Activated CD8-positive, alpha-beta T cell treated with anti-CD3 and anti-CD28 coated beads, Interleukin-2, amount 10 ng/mL, durations not matched to agents 7 days and 5 days (primary cell): ENCODE measurements at regions not wholly inside any gene's neighbourhood (a gene's known extent, or its start where the extent isn't known, plus 50 kb on each side); places are given as distances from the start of the nearest gene placed in this dataset.
A peak's percentile ranks its signal among the peaks of the same experiment; 100 is the strongest.

ENCODE experiments used
- ATAC-seq: fragments of 150-1000 bp; cut with Tn5 transposase; one replicate; pipeline ENCODE4 v1.10.0; 2021; ENCODE audit warnings: moderate library complexity
- CTCF ChIA-PET: fragments of 350-600 bp; sonication (Branson Sonifier 250); formaldehyde crosslinking; loops from one replicate; lab custom pipeline; 2021; ENCODE audit warnings: antibody characterized with exemption; lab: Charles Lee
- POLR2A ChIA-PET: fragments of 350-600 bp; sonication (Branson Sonifier 250); formaldehyde crosslinking; loops from one replicate; lab custom pipeline; 2021; ENCODE audit warnings: antibody characterized with exemption; lab: Charles Lee
- DNase-seq: peaks from one replicate; pipeline ENCODE4 v3.0.0-alpha.2; 2020
- H3K27ac Mint-ChIP-seq: one replicate; pipeline ENCODE4 v1.8.0; 2021; ENCODE audit warnings: mild to moderate bottlenecking, mixed read lengths
- H3K27me3 Mint-ChIP-seq: one replicate; pipeline ENCODE4 v1.8.0; 2021; ENCODE audit warnings: low read depth, mixed read lengths
- H3K36me3 Mint-ChIP-seq: one replicate; pipeline ENCODE4 v1.8.0; 2021; ENCODE audit warnings: low read depth, mixed read lengths
- H3K4me1 Mint-ChIP-seq: one replicate; pipeline ENCODE4 v1.8.0; 2021; ENCODE audit warnings: low read depth, mixed read lengths
- H3K4me3 Mint-ChIP-seq: one replicate; pipeline ENCODE4 v1.8.0; 2021; ENCODE audit warnings: mild to moderate bottlenecking, mixed read lengths
- H3K9me3 Mint-ChIP-seq: one replicate; pipeline ENCODE4 v1.8.0; 2022; ENCODE audit warnings: mixed read lengths; ENCODE audit not compliant: insufficient read depth

DNA sequence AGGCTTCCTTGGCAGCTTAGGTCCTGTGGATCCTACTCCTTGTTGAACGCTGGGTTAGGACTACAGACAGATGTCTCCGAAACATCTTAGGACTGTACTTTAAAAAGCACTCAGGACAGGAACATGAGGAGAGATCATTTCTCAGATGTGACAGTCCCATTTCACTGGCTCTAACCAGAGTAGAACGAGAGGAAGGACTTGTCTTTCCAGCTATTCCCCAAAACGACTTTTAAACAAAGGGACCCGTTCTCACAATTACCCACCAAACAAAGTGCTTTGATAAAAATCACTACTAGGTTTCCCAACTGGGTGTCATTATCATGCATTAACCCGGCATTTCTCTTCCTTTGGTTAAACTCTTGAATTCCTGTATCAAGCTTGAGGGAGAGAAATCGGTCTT, 84.7 kb upstream of the BARX2 start:
- POLR2A ChIA-PET, result no interaction called here
- CTCF ChIA-PET, result interaction anchor here (1.8 kb wide), 1 partner anchor 335 kb away, joined by 4 read pairs; no protein-coding TSS in a partner anchor
- H3K4me1 Mint-ChIP-seq, result no peaks in the 10 kb centered on the region

DNA sequence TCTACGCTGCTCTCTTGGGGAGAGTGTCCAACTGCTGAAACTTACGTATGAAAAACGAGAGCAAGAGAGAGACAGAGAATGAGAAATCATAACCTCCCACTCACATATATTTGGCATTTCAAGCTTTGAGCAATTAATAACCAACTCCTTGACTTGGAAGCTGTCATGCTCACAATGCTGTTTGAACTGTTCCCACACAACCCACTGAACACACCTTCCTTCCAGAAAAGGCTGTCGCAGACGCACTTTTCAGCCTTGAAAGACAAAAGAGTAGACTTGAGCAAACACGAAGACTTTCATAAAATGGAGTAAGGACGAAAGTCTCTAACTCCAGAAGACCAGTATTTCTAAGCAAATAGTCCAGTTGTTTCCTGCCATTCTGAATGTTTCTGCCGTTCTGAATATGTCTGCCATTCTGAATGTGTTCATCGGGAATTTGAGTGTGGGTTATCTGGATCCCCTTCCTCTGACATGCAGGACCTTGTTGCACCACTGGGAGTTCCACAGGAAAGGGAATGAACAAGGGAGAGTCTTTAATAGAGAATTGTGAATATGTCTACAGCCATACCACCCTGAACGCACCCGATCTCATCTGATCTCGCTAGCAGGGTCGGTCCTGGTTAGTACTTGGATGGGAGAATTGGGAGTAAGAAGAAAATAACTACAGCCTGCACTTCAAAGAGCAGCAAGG, 86.2 kb upstream of the BARX2 start:
- ATAC-seq (no peak), DNase-seq (no peak)
- H3K9me3 Mint-ChIP-seq, result no peaks in the 10 kb centered on the region
- H3K4me3 Mint-ChIP-seq, result no peak overlapping the region
- ChIA-PET CTCF (interaction anchor here (1.8 kb wide), 1 partner anchor 333 kb away, joined by 4 read pairs; no protein-coding TSS in a partner anchor), POLR2A (no interaction called here)
- H3K27me3 Mint-ChIP-seq, result peaks cover 13% of the 10 kb centered on the region
- no peaks in the 10 kb centered on the region for H3K4me1 Mint-ChIP-seq
- no peak overlapping the region for H3K27ac Mint-ChIP-seq
- H3K36me3 Mint-ChIP-seq, result no peaks in the 10 kb centered on the region

More for the DNA sequence above, 84.7 kb upstream of the BARX2 start:
- DNase-seq (no peak), ATAC-seq (no peak)
- Mint-ChIP-seq H3K27ac (no peak overlapping the region), H3K9me3 (no peaks in the 10 kb centered on the region), H3K36me3 (no peaks in the 10 kb centered on the region), H3K4me3 (no peak overlapping the region), H3K27me3 (peaks cover 13% of the 10 kb centered on the region)

DNA sequence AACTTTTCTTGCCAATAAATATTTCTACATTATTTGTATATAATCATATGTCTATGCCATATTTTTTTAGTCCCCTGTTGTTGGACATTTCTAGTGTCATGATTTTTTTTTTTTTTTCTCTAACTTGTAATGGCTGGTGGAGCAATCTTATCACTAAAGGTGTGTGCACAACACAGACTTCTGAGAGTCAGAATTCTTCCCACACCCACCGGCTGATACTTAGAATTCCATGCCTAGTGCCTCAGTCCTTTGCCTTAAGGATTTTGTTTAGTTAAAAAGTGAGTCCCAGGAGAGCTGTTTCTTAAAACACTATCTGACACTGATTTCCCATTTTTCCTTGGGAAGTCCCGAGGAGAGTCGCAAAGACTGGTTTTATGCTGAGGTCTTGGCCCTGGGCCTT, 87.7 kb upstream of the BARX2 start:
- Mint-ChIP-seq H3K9me3 (no peaks in the 10 kb centered on the region), H3K27me3 (peaks cover 10% of the 10 kb centered on the region), H3K4me1 (no peaks in the 10 kb centered on the region), H3K27ac (no peak overlapping the region), H3K36me3 (no peaks in the 10 kb centered on the region), H3K4me3 (no peak overlapping the region)
- POLR2A ChIA-PET, result no interaction called here
- CTCF ChIA-PET, result no interaction called here
- DNase-seq (no peak), ATAC-seq (no peak)

DNA sequence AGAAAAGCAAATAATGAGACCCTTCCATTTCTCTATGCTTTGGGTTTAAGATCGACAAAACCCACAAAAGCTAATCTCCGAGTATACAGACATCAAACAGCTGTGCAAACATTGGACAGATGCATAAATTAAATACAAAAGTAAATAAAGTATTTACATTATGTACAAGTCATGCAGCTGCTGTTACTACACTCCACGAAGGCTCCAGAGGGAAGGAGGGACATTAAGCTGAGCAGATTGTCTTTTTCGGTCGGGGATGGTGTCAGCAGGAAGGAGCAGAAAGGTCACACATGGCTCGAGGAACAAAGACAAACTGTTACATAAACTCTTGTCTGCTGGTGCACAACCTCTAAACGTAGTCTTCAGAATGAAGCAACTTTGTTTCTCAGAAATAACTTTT, 88.8 kb upstream of the BARX2 start:
- Mint-ChIP-seq H3K36me3 (no peaks in the 10 kb centered on the region), H3K9me3 (no peaks in the 10 kb centered on the region), H3K27me3 (peaks cover 8% of the 10 kb centered on the region), H3K4me3 (no peak overlapping the region), H3K4me1 (no peaks in the 10 kb centered on the region), H3K27ac (no peak overlapping the region)
- ATAC-seq (no peak), DNase-seq (no peak)
- ChIA-PET POLR2A (no interaction called here), CTCF (no interaction called here)

DNA sequence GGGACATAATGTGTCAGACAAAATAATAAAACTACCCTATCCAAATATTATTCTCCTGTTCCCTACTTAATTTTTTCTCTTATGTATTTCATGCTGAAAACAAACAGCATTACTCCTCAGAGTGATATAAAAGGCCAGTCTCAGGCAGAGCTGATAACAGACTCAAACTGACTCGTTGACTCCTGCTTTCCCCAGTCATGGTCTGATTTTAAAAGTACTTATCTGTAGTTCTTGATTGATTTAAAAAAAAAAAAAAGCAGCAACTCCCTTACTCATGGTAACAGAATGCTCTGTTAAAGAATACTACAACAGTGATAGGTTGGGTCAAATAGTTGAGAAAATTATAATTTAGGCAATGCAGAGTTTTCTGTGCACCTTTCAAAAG, 90.3 kb upstream of the BARX2 start:
- Mint-ChIP-seq H3K4me3 (no peak overlapping the region), H3K9me3 (no peaks in the 10 kb centered on the region), H3K27ac (no peak overlapping the region), H3K36me3 (no peaks in the 10 kb centered on the region), H3K4me1 (peaks cover 8% of the 10 kb centered on the region), H3K27me3 (peaks cover 8% of the 10 kb centered on the region)
- ATAC-seq (no peak), DNase-seq (no peak)
- ChIA-PET CTCF (no interaction called here), POLR2A (no interaction called here)

DNA sequence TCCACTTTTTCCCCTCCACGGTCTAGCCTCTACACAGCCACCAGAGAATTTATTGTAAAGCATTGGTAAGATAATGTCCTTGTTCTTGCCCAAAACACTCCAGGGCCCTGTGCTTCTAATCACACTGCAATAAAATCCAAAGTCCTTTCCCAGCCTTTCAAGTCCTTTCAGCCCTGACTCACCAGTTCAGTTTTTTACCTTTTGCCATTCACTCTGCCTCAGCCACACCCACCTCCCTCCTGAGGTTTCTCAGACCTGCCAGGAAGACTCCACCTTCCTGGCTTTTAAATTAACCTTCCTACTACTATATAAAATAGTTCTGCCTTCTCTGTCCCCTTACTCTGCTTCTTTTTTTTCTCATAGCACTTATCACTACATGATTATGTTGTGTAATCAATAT, 91.0 kb upstream of the ARHGAP32 start:
- H3K9me3 Mint-ChIP-seq, result no peaks in the 10 kb centered on the region
- H3K27me3 Mint-ChIP-seq, result no peaks in the 10 kb centered on the region
- no peak overlapping the region for H3K27ac Mint-ChIP-seq
- H3K36me3 Mint-ChIP-seq, result no peaks in the 10 kb centered on the region
- DNase-seq (no peak), ATAC-seq (no peak)
- no peak overlapping the region for H3K4me3 Mint-ChIP-seq
- H3K4me1 Mint-ChIP-seq, result peaks cover 18% of the 10 kb centered on the region
- CTCF ChIA-PET, result no interaction called here
- POLR2A ChIA-PET, result no interaction called here

DNA sequence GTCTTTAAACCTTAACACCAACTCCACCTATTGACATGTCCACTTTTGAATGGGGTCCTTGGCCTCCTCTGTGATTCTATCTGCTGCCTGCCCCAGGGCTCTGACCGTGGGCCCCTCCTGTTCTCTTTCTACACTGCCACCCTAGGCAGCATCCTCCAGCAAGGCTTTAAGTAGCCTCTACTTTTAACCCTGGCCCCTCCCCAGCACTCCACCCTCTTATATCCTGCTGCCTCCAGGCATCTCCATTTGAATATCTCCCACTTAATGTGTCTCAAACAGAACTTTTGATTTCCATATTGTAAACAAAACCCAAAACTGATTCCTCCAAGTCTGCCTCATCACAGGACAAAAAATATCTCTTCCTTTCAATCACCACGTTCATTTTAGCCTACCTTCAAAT, 90.5 kb upstream of the ARHGAP32 start:
- no peak overlapping the region for H3K27ac Mint-ChIP-seq
- H3K4me3 Mint-ChIP-seq, result no peak overlapping the region
- ChIA-PET POLR2A (no interaction called here), CTCF (no interaction called here)
- H3K9me3 Mint-ChIP-seq, result no peaks in the 10 kb centered on the region
- ATAC-seq, result no peak
- H3K4me1 Mint-ChIP-seq, result peaks cover 18% of the 10 kb centered on the region
- H3K27me3 Mint-ChIP-seq, result peaks cover 5% of the 10 kb centered on the region
- DNase-seq, result no peak
- H3K36me3 Mint-ChIP-seq, result no peaks in the 10 kb centered on the region

DNA sequence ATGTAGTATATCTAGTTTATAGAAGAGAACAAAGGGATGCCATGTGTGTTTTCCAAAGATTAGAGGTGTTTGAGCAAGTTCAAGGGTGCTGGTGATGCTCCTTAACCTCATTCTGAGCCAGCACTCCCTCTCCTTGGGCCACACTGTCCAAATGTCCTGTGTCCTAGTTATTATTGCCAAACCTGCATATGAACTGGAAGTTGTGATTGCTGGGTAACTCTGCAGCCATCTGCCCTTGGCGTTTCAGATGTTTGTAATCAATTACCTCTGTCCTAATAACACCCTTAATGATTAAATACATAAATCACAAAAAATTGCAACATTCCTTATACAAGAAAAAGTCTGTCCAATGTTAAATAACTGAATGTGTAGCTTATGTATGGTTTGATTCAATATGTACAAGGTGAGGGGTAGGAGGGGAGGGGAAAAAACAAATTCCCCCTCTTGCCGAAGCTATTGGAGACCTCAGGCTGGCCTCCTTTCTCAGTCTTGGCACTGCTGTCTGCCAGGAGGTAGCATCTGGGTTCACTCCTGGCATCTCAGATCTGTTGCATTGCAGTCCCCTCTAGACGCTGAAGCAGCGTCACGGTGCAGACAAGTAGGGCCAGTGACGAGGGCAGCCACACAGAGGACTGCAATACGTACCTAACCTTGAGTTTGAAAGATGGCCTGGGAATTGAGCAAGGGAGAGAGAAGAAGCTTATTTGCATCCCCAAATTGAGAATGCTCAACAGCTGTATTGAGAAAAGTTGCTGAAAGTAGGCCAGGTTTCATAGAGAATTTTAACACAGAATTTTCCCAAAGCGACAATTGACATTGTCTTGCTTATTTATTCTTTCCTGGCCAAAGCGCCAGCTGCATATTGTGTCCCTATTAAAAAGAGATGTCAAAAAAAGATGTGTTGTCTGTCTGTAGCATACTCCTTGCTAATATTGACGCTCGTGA, 89.6 kb upstream of the ARHGAP32 start:
- peaks cover 19% of the 10 kb centered on the region for H3K4me1 Mint-ChIP-seq
- POLR2A ChIA-PET, result interaction anchor here (0.6 kb wide), 1 partner anchor 330 kb away, joined by 3 read pairs; no protein-coding TSS in a partner anchor
- no peak overlapping the region for H3K27ac Mint-ChIP-seq
- H3K9me3 Mint-ChIP-seq, result no peaks in the 10 kb centered on the region
- CTCF ChIA-PET, result no interaction called here
- DNase-seq, result no peak
- no peaks in the 10 kb centered on the region for H3K36me3 Mint-ChIP-seq
- no peak for ATAC-seq
- no peak overlapping the region for H3K4me3 Mint-ChIP-seq
- H3K27me3 Mint-ChIP-seq, result peaks cover 13% of the 10 kb centered on the region

DNA sequence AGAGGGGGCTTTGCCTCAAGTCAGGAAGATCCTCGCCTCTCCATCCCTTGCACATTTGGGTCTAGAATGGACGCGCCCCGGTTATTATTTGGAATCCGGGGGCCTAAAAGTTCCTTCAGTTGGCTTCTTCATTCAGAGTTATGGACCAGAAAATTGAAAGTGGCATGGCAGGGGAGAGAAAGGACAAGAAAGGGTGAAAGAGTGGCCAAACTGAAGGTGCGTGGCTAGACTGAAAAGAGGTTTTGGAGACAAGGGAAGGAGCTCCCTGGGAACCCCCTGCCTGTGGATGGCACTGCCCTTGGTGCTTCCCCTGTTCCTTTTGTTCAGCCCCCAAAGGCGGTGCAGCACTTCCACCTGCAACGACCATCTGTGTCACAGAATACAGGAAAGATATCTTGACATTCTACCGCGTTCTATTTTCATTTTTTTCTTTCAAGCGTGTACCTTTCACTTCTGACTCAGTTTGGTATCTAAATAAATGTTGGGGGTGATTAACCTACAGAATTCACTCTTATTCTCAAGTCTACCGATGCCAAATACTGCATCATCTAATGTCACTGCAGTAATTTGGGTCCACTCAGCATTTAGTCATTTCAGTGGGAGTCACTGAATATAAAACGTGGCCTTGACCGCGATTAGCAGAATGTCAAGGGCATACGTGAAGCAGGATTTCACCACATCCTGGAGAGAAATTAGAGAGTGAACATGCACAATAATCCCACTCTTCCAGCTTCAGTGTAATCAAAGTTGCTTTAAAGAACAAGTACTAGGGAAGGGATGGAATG, 88.1 kb upstream of the ARHGAP32 start:
- POLR2A ChIA-PET, result interaction anchor here (0.6 kb wide), 1 partner anchor 587 kb away, joined by 4 read pairs; the partner anchor contains the start of gene FLI1
- Mint-ChIP-seq H3K27ac (no peak overlapping the region), H3K36me3 (no peaks in the 10 kb centered on the region), H3K9me3 (no peaks in the 10 kb centered on the region), H3K27me3 (peaks cover 13% of the 10 kb centered on the region), H3K4me3 (peak overlapping the region; percentile 54), H3K4me1 (peaks cover 19% of the 10 kb centered on the region)
- CTCF ChIA-PET, result no interaction called here
- peak; percentile 26 for DNase-seq
- ATAC-seq, result no peak

DNA sequence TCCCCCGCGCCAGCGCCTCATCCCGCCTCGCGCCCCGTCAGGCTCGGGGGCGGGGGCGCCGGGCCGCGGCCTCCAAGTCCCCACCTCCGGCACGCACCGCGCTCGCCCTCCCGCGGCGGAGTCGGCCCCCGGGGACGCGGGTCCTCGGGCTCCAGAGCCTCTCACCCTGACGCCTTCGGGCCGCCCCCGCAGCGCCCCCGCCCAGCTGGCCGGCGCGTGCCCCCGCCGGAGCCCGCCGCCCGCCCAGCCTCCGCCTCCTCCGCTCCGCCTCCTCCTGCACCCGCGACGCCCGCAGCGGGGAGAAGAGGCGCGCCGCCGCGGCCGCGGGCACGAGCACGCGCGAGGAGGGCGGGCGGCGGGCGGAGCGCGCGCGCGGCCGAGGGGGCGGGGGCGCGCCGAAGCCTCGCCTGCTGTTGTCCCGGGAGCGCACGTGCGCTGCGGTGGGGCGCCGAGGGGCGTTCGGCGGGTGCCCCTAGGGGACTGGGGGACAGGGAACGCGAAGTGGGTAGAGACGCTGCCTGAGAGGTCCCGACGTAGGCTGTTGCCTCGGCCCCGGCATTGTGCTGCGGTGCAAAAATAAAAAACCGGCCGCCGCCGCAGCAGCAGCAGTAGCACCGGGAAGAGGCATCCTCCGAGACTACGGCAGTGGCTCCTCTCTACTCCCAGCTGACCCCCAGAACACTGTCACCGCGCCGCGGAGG, 87.4 kb upstream of the ARHGAP32 start:
- DNase-seq (peak; percentile 71), ATAC-seq (peak; percentile 87)
- peaks cover 13% of the 10 kb centered on the region for H3K27me3 Mint-ChIP-seq
- peaks cover 19% of the 10 kb centered on the region for H3K4me1 Mint-ChIP-seq
- no peak overlapping the region for H3K27ac Mint-ChIP-seq
- no peaks in the 10 kb centered on the region for H3K36me3 Mint-ChIP-seq
- peak overlapping the region; percentile 54 for H3K4me3 Mint-ChIP-seq
- H3K9me3 Mint-ChIP-seq, result no peaks in the 10 kb centered on the region
- CTCF ChIA-PET, result no interaction called here
- POLR2A ChIA-PET, result interaction anchor here (0.6 kb wide), 1 partner anchor 586 kb away, joined by 4 read pairs; the partner anchor contains the start of gene FLI1
